MM.1S (cell line): ENCODE measurements at regions not wholly inside any gene's neighbourhood (a gene's known extent, or its start where the extent isn't known, plus 50 kb on each side); places are given as distances from the start of the nearest gene placed in this dataset.

Source experiments
- DNase-seq: peaks from one replicate; pipeline ENCODE4 v3.0.0-alpha.2; 2015
- H2AFZ ChIP-seq: fragments of 300-600 bp; sonication (generic); 2 replicates; pipeline ENCODE4 v1.6.0; 2016; ENCODE audit warnings: antibody characterized with exemption, low read length
- H3F3A ChIP-seq: fragments of 300-600 bp; sonication (generic); 2 replicates; pipeline ENCODE4 v1.6.1; 2016; ENCODE audit warnings: mild to moderate bottlenecking, antibody characterized with exemption, low read length, moderate library complexity, mixed read lengths; ENCODE audit not compliant: insufficient read depth
- H3K27ac ChIP-seq: fragments of 300-600 bp; sonication (generic); 2 replicates; pipeline ENCODE4 v1.5.1; 2016; ENCODE audit warnings: mild to moderate bottlenecking, low read length
- H3K27me3 ChIP-seq: fragments of 300-600 bp; sonication (generic); replicated peaks from 2 replicates; pipeline ENCODE4 v1.6.0; 2016; ENCODE audit warnings: low read length; ENCODE audit not compliant: insufficient read depth
- H3K36me3 ChIP-seq: fragments of 300-600 bp; sonication (generic); replicated peaks from 2 replicates; pipeline ENCODE4 v1.6.1; 2016; ENCODE audit warnings: mild to moderate bottlenecking, low read length, mixed read lengths; ENCODE audit not compliant: insufficient read depth
- H3K4me1 ChIP-seq: fragments of 300-600 bp; sonication (generic); 2 replicates; pipeline ENCODE4 v1.6.1; 2016; ENCODE audit warnings: low read length, mixed read lengths
- H3K4me2 ChIP-seq: fragments of 300-600 bp; sonication (generic); 2 replicates; pipeline ENCODE4 v1.6.0; 2016; ENCODE audit warnings: low read depth, low read length
- H3K4me3 ChIP-seq: fragments of 300-600 bp; sonication (generic); 2 replicates; pipeline ENCODE4 v1.5.1; 2016; ENCODE audit warnings: low read length, mixed read lengths
- H3K79me2 ChIP-seq: fragments of 300-600 bp; sonication (generic); 2 replicates; pipeline ENCODE4 v1.6.1; 2016; ENCODE audit warnings: mixed run types, low read length, mixed read lengths
- H3K9ac ChIP-seq: fragments of 300-600 bp; sonication (generic); 2 replicates; pipeline ENCODE4 v1.6.1; 2016; ENCODE audit warnings: low read length, mixed read lengths
- H3K9me2 ChIP-seq: fragments of 300-600 bp; sonication (generic); replicated peaks from 2 replicates; pipeline ENCODE4 v1.6.1; 2016; ENCODE audit warnings: mild to moderate bottlenecking, low read length, mixed read lengths; ENCODE audit not compliant: insufficient read depth
- H3K9me3 ChIP-seq: fragments of 300-600 bp; sonication (generic); replicated peaks from 2 replicates; pipeline ENCODE4 v1.6.1; 2016; ENCODE audit warnings: mild to moderate bottlenecking, low read length, mixed read lengths; ENCODE audit not compliant: insufficient read depth
- H4K20me1 ChIP-seq: fragments of 300-600 bp; sonication (generic); 2 replicates; pipeline ENCODE4 v1.6.1; 2016; ENCODE audit warnings: mild to moderate bottlenecking, low read length, moderate library complexity, mixed read lengths; ENCODE audit not compliant: insufficient read depth
- EZH2 ChIP-seq: fragments of 300-600 bp; sonication (generic); optimal IDR thresholded peaks from 2 replicates; pipeline ENCODE3; 2017; ENCODE audit warnings: low read depth, mild to moderate bottlenecking, antibody characterized with exemption, low read length, mixed read lengths
- EZH2phosphoT487 ChIP-seq: fragments of 300-600 bp; sonication (generic); IDR thresholded peaks from 2 replicates; pipeline ENCODE4 v1.6.1; 2018; ENCODE audit warnings: antibody characterized with exemption, low read length
- TF ChIP-seq, protein P1 (sequence below): fragments of 300-600 bp; sonication (generic); IDR thresholded peaks from 2 replicates; pipeline ENCODE4 v1.5.1; 2016; ENCODE audit warnings: antibody characterized with exemption, low read length, mixed read lengths

GRCh38 chr15:70198441-70199123, 100.9 kb upstream of the TLE3 start:
- peaks cover 20% of the 10 kb centered on the region for H3K4me1 ChIP-seq
- H3K4me3 ChIP-seq = no peak overlapping the region
- no peaks in the 10 kb centered on the region for H3K27me3 ChIP-seq
- H4K20me1 ChIP-seq = no peaks in the 10 kb centered on the region
- H2AFZ ChIP-seq = no peak overlapping the region
- TF ChIP-seq EZH2 (no peak), EZH2phosphoT487 (no peak)
- TF ChIP-seq, protein P1, sequence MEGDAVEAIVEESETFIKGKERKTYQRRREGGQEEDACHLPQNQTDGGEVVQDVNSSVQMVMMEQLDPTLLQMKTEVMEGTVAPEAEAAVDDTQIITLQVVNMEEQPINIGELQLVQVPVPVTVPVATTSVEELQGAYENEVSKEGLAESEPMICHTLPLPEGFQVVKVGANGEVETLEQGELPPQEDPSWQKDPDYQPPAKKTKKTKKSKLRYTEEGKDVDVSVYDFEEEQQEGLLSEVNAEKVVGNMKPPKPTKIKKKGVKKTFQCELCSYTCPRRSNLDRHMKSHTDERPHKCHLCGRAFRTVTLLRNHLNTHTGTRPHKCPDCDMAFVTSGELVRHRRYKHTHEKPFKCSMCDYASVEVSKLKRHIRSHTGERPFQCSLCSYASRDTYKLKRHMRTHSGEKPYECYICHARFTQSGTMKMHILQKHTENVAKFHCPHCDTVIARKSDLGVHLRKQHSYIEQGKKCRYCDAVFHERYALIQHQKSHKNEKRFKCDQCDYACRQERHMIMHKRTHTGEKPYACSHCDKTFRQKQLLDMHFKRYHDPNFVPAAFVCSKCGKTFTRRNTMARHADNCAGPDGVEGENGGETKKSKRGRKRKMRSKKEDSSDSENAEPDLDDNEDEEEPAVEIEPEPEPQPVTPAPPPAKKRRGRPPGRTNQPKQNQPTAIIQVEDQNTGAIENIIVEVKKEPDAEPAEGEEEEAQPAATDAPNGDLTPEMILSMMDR = no peak
- H3K27ac ChIP-seq = no peak overlapping the region
- no peak overlapping the region for H3K9ac ChIP-seq
- peaks cover 20% of the 10 kb centered on the region for H3F3A ChIP-seq
- no peaks in the 10 kb centered on the region for H3K9me2 ChIP-seq
- no peak for DNase-seq
- no peaks in the 10 kb centered on the region for H3K36me3 ChIP-seq
- no peaks in the 10 kb centered on the region for H3K9me3 ChIP-seq
- no peaks in the 10 kb centered on the region for H3K79me2 ChIP-seq
- H3K4me2 ChIP-seq = no peak overlapping the region

DNA sequence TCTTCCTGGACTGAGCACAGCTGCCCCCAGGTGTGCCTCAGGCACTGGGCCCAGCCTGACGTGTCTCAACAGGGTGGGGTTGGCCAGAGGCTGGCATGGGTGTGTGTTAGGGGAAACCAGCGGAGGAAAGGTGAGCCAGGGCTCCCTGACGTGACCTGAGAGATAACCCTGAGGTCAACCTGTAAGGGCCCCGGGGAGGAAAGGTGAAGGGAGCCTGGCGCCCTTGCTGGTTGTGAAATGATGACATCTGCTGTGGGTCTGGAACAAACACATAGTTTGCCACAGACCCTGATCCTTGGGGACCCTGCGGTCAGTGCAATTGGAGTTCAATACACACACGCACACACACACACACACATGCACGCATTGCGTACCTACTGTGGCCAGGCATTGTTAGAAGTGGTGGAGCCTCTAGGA, 100.2 kb upstream of the TLE3 start:
- peak overlapping the region; percentile 75; the same call in 1 of the 2 replicates for H3K9ac ChIP-seq
- H3K9me3 ChIP-seq = no peaks in the 10 kb centered on the region
- no peaks in the 10 kb centered on the region for H3K36me3 ChIP-seq
- H3K4me1 ChIP-seq = peaks cover 20% of the 10 kb centered on the region
- H3K4me2 ChIP-seq = no peak overlapping the region
- H3K4me3 ChIP-seq = no peak overlapping the region
- H2AFZ ChIP-seq = no peak overlapping the region
- H4K20me1 ChIP-seq = no peaks in the 10 kb centered on the region
- no peak for DNase-seq
- peaks cover 20% of the 10 kb centered on the region for H3F3A ChIP-seq
- H3K27me3 ChIP-seq = no peaks in the 10 kb centered on the region
- no peak overlapping the region; the same call in 1 of the 2 replicates for H3K27ac ChIP-seq
- no peaks in the 10 kb centered on the region for H3K9me2 ChIP-seq
- H3K79me2 ChIP-seq = no peaks in the 10 kb centered on the region
- TF ChIP-seq, protein P1 = no peak
- no peak for TF ChIP-seq EZH2
- TF ChIP-seq EZH2phosphoT487 = no peak

- DNase-seq = no peak
- Histone ChIP-seq H3K36me3 (no peaks in the 10 kb centered on the region), H3K4me1 (peaks cover 20% of the 10 kb centered on the region), H3K9me3 (no peaks in the 10 kb centered on the region), H3K27me3 (no peaks in the 10 kb centered on the region), H3K27ac (peak overlapping the region; percentile 97), H3F3A (peaks cover 20% of the 10 kb centered on the region), H3K9me2 (no peaks in the 10 kb centered on the region), H3K79me2 (no peaks in the 10 kb centered on the region), H3K4me3 (no peak overlapping the region), H4K20me1 (no peaks in the 10 kb centered on the region), H3K4me2 (peak overlapping the region; percentile 86), H2AFZ (peak overlapping the region; percentile 28; the same call in 1 of the 2 replicates), H3K9ac (peak overlapping the region; percentile 75)
- TF ChIP-seq EZH2 = no peak
- TF ChIP-seq, protein P1 = no peak
- TF ChIP-seq EZH2phosphoT487 = no peak
Observed at GRCh38 chr15:70197318-70197944, 99.7 kb upstream of the TLE3 start.
